ENCODE measurements at regions not wholly inside any gene's neighbourhood (a gene's known extent, or its start where the extent isn't known, plus 50 kb on each side); places are given as distances from the start of the nearest gene placed in this dataset.

DNA sequence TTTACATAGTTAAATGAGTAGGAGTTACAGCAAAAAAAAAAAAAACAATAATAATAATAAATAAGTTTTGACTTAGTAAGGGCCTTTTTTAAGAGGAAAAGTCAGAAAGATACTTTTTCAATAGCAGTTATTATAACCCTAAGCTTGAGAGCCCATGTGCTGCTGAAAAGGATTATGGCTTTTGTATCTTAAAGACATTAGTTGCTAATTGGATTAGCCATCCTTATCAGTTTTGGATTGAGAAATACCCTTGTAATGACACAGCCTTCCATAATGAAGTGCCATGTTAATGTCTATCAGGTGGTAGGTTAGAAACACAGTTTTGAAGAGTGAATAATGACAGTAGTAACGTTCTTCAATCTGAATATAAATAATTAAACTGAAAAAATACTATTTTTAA lies 554.0 kb downstream of the RIT2 start:
- CTCF ChIA-PET = no interaction called here

DNA sequence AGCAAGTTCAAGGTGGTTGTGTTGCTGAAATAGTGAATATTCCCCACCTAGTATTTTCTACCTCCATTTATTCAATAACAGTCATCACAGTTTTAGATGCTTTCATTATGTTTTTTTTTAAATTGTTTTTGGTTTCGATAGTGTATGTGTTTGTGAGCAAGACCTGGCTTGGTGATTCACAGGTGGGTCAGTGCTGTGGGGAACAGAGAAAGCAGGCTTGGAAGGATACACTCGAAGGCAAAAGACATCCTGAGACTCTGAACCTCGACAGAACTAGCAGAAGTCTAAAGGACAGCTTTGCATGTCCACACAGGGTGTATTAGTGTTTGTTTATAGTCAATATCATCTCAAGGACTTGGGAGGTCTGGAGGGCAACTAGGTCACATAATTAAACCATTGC lies 551.5 kb downstream of the RIT2 start:
- TF ChIP-seq, protein P1, sequence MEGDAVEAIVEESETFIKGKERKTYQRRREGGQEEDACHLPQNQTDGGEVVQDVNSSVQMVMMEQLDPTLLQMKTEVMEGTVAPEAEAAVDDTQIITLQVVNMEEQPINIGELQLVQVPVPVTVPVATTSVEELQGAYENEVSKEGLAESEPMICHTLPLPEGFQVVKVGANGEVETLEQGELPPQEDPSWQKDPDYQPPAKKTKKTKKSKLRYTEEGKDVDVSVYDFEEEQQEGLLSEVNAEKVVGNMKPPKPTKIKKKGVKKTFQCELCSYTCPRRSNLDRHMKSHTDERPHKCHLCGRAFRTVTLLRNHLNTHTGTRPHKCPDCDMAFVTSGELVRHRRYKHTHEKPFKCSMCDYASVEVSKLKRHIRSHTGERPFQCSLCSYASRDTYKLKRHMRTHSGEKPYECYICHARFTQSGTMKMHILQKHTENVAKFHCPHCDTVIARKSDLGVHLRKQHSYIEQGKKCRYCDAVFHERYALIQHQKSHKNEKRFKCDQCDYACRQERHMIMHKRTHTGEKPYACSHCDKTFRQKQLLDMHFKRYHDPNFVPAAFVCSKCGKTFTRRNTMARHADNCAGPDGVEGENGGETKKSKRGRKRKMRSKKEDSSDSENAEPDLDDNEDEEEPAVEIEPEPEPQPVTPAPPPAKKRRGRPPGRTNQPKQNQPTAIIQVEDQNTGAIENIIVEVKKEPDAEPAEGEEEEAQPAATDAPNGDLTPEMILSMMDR (conservative IDR thresholded peaks at IDR 0.05) = no peak
- TF ChIP-seq EZH2 (IDR thresholded peaks at IDR 0.05; ENCODE audit: low read depth) = no peak
- Histone ChIP-seq H3K36me3 (ENCODE audit: low read depth) (no peaks in the 10 kb centered on the region), H3K4me1 (replicated peaks; ENCODE audit: insufficient read depth) (no peaks in the 10 kb centered on the region), H3K27ac (no peak overlapping the region), H3K4me2 (no peak overlapping the region), H3K27me3 (ENCODE audit: insufficient read depth, low read depth) (no peaks in the 10 kb centered on the region), H3K4me3 (no peak overlapping the region), H3K79me2 (ENCODE audit: low read depth) (no peaks in the 10 kb centered on the region), H3F3A (ENCODE audit: insufficient read depth, low read depth) (no peaks in the 10 kb centered on the region), H4K20me1 (ENCODE audit: insufficient read depth) (no peaks in the 10 kb centered on the region), H3K9me2 (ENCODE audit: insufficient read depth) (no peaks in the 10 kb centered on the region), H3K9me3 (ENCODE audit: insufficient read depth, low read depth) (no peaks in the 10 kb centered on the region), H2AFZ (no peak overlapping the region)
- CTCF ChIA-PET = no interaction called here
- POLR2A ChIA-PET (ENCODE audit: unreplicated experiment) = no interaction called here
- no peak for DNase-seq
- intact Hi-C loops (cut with micrococcal nuclease; ENCODE audit: unreplicated experiment) = no loop called here
- BruUV-seq (replicated peaks) = no TSS peak

More for the DNA sequence above, 554.0 kb downstream of the RIT2 start:
- POLR2A ChIA-PET (ENCODE audit: unreplicated experiment) = no interaction called here
- intact Hi-C loops (cut with micrococcal nuclease; ENCODE audit: unreplicated experiment) = no loop called here
- Histone ChIP-seq H2AFZ (no peak overlapping the region), H3F3A (ENCODE audit: insufficient read depth, low read depth) (no peaks in the 10 kb centered on the region), H3K79me2 (ENCODE audit: low read depth) (no peaks in the 10 kb centered on the region), H3K36me3 (ENCODE audit: low read depth) (no peaks in the 10 kb centered on the region), H3K4me3 (no peak overlapping the region), H4K20me1 (ENCODE audit: insufficient read depth) (no peaks in the 10 kb centered on the region), H3K4me2 (no peak overlapping the region), H3K9me3 (ENCODE audit: insufficient read depth, low read depth) (no peaks in the 10 kb centered on the region), H3K27me3 (ENCODE audit: insufficient read depth, low read depth) (no peaks in the 10 kb centered on the region), H3K9me2 (ENCODE audit: insufficient read depth) (no peaks in the 10 kb centered on the region), H3K27ac (no peak overlapping the region), H3K4me1 (replicated peaks; ENCODE audit: insufficient read depth) (no peaks in the 10 kb centered on the region)
- no peak for TF ChIP-seq EZH2 (IDR thresholded peaks at IDR 0.05; ENCODE audit: low read depth)
- TF ChIP-seq, protein P1 (conservative IDR thresholded peaks at IDR 0.05) = no peak
- no peak for DNase-seq
- no TSS peak for BruUV-seq (replicated peaks)

DNA sequence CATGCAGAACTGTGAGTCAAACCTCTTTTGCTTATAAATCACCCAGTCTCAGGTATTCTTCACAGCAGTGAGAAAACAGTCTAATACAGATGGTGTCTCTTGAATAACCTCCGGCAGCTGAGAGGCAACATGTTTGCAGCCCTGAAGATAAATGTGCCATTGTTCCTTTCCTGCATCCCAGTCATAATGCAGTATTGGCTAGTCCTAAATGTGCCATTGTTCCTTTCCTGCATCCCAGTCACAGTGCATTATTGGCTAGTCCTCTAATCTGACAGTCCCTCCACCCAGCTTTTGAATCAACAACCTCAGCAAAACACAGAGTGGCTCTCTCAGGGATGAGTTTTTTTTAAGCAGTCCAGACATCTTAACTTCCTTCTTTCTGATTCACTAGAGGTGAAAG lies 550.7 kb downstream of the RIT2 start:
- Histone ChIP-seq H4K20me1 (ENCODE audit: insufficient read depth) (no peaks in the 10 kb centered on the region), H3K36me3 (ENCODE audit: low read depth) (no peaks in the 10 kb centered on the region), H3K4me2 (no peak overlapping the region), H3K9me2 (ENCODE audit: insufficient read depth) (no peaks in the 10 kb centered on the region), H3K4me3 (no peak overlapping the region), H3K27me3 (ENCODE audit: insufficient read depth, low read depth) (no peaks in the 10 kb centered on the region), H3K79me2 (ENCODE audit: low read depth) (no peaks in the 10 kb centered on the region), H3K27ac (no peak overlapping the region), H3K4me1 (replicated peaks; ENCODE audit: insufficient read depth) (no peaks in the 10 kb centered on the region), H3F3A (ENCODE audit: insufficient read depth, low read depth) (no peaks in the 10 kb centered on the region), H3K9me3 (ENCODE audit: insufficient read depth, low read depth) (no peaks in the 10 kb centered on the region), H2AFZ (no peak overlapping the region)
- no peak for DNase-seq
- ChIA-PET POLR2A (ENCODE audit: unreplicated experiment) (no interaction called here), CTCF (no interaction called here)
- BruUV-seq (replicated peaks) = no TSS peak
- TF ChIP-seq, protein P1 (conservative IDR thresholded peaks at IDR 0.05) = no peak
- TF ChIP-seq EZH2 (IDR thresholded peaks at IDR 0.05; ENCODE audit: low read depth) = no peak
- intact Hi-C loops (cut with micrococcal nuclease; ENCODE audit: unreplicated experiment) = no loop called here
